ENCODE measurements at regions not wholly inside any gene's neighbourhood (a gene's known extent, or its start where the extent isn't known, plus 50 kb on each side); places are given as distances from the start of the nearest gene placed in this dataset.

DNA sequence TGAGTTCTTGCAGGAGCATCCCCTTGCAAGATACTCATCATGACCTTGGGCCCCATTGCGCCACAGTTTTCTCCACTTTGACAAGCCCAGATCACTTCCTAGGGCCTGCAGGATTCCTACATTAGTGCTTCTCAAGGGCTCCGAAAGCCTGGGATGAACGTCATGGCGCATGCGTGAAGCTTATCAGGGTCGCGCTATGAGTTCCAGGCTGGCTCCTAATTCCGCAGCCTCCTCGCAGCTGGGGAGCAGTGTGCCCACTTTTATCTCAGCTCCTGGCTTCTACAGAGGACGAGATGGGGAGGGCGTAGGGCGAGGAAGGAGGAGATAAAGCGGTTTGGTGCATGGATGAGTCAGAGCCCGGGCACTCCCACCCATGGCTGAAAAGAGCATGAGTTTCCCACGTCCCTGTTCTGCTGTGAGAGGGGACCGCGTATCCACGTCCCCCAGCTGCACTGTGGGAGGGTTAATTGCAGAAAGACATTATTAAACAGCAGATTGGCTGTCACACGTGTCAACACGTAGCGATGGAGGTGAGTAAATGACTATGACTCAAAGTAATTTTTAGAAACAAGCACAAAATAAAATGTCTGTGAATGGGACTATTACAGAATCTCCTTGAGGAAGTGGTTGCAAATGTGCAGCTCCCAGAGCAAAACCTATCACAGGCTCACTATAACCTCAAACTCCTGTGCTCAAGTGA is 72.9 kb upstream of the DSP start:
- peak; percentile 3 for DNase-seq (ENCODE audit: low read depth)

GRCh38 chr6:7469696-7470095 is 71.8 kb upstream of the DSP start:
- no peak for DNase-seq (ENCODE audit: low read depth)

GRCh38 chr6:7471171-7471570 is 70.3 kb upstream of the DSP start:
- no peak for DNase-seq (ENCODE audit: low read depth)

DNA sequence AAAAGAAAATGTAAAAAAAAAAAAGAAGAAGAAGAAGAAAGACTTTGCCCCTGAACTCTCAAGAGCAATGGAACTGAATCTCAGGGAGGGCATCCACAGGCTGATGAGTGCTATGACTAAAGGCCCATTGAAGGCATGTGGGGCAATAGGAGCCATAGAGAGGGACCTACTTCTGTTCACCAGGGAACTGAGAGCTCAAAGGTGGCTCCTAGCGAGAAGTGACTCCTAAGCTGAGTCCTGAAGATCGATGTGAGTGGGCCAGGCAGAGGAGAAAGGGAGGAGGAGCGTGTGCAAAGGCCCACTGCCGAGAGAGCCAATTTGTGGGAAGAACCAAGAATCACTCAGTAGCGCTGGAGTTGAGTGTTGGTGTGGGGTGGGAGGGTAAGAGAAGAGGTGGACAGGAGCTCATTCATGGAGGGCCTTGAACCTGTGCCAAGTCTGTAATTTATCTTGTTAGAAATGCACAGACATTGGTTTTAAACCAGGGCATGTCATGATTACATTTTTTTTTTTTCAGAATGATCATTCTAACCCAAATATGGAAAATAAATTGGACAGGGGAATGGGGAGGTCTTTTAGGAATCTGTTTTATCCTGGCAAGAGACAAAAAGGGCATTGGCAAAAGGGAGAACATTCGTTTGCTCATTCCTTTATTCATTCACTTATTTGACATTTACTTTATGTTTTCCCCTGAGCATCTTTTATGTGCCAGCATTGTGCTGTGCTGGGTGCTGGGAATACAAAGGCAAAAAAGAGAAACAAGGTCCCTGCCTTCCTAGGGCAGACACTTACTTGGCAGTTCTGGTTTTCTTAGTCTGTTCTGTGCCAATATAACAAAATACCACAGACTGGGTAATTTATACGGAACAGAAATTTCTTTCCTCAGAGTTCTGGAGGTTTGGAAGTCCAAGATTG is 67.4 kb upstream of the DSP start:
- no peak for DNase-seq (ENCODE audit: low read depth)

GRCh38 chr6:7475081-7475480 is 66.4 kb upstream of the DSP start:
- no peak for DNase-seq (ENCODE audit: low read depth)

DNA sequence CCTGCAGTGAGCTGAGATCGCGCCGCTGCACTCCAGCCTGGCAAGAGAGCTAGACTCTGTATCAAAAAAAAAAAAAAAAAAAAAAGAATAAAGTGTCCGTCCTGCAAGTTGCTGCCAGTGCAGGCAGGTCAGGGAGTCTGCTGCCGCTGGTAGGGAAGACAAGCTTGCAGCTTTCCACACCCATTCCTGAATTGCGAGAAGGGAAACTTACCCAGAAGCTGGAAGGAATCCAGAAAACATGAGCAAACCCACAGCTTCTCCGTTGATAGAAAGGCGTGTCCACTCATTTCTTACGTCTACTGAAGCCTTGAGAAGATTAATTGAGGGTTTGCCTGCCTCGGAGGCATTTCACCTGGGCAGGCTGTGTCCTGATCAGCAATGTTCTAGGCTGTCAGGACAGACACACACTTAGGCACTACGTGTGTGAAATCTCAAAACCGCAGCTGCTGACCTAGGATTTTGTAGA is 61.6 kb upstream of the DSP start:
- DNase-seq (ENCODE audit: low read depth), result no peak

DNA sequence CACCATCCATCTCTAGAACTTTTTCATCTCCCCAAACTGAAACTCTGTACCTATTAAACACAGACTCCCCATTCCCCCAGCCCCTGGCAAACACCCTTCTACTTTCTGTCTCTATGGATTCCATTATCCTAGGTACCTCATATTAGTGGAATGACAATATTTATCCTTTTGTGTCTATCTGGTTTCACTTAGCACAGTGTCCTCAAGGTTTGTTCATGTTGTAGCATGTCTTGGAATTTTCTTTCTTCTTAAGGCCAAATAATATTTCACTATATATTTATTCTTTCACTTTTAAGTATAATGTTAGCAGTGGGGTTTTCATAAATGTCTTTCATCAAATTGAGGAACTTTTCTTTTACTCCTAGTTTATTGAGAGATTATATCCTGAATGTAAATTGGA is 56.8 kb upstream of the DSP start:
- DNase-seq (ENCODE audit: low read depth), result no peak

DNA sequence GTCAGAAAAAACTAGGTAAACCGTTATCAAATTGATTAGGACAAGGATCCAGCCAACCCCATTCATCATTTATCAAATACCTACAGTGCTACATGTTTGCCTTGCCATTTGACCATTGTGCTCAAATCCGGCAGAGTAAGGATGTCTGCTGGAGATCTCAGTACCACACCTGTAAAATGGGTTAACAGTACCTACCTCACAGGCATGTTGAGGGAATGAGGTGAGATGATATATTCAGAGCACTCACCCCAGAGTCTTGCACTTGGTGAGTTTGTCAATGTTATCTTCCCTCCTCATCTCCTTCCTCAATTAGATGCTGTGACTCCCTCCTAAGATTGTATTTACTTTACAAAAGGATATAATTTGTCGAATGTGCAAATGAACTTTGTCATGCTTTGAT is 54.5 kb upstream of the DSP start:
- DNase-seq (ENCODE audit: low read depth), result no peak

GRCh38 chr6:7488494-7488893 is 53.0 kb upstream of the DSP start:
- DNase-seq (ENCODE audit: low read depth), result no peak

GRCh38 chr6:7489376-7489775 is 52.1 kb upstream of the DSP start:
- no peak for DNase-seq (ENCODE audit: low read depth)

All from stimulated activated CD8-positive, alpha-beta memory T cell treated with anti-CD3 and anti-CD28 coated beads, Interleukin-12 subunit alpha, Interleukin-12 subunit beta, amount 100 ng/mL, for 4 hours (primary cell).